ENCODE measurements at regions not wholly inside any gene's neighbourhood (a gene's known extent, or its start where the extent isn't known, plus 50 kb on each side); places are given as distances from the start of the nearest gene placed in this dataset.

DNA sequence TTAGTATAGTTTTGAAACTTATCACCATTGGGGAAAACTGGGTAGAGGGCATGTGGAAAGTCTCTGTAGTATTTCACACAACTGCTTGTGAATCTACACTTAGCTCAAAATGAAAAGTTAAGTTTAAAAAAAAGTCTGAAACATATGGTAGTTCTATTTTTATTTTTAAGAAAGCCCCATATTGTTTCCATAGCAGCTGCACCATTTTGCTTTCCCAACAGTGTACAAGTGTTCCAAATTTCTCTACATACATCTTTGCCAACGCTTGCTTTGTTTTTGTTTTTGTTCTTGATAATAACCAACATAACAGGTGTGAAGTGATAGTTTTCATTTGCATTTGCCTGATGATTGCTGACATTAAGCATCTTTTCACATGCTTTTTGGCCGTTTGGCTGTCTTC is 445.2 kb downstream of the FAM181B start:
- TF ChIP-seq, protein P1, sequence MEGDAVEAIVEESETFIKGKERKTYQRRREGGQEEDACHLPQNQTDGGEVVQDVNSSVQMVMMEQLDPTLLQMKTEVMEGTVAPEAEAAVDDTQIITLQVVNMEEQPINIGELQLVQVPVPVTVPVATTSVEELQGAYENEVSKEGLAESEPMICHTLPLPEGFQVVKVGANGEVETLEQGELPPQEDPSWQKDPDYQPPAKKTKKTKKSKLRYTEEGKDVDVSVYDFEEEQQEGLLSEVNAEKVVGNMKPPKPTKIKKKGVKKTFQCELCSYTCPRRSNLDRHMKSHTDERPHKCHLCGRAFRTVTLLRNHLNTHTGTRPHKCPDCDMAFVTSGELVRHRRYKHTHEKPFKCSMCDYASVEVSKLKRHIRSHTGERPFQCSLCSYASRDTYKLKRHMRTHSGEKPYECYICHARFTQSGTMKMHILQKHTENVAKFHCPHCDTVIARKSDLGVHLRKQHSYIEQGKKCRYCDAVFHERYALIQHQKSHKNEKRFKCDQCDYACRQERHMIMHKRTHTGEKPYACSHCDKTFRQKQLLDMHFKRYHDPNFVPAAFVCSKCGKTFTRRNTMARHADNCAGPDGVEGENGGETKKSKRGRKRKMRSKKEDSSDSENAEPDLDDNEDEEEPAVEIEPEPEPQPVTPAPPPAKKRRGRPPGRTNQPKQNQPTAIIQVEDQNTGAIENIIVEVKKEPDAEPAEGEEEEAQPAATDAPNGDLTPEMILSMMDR (IDR thresholded peaks at IDR 0.05), result no peak
- TF ChIP-seq EP300 (IDR thresholded peaks at IDR 0.05) (no peak), POLR2A (IDR thresholded peaks at IDR 0.05) (no peak)
